Activated naive CD8-positive, alpha-beta T cell (primary cell): ENCODE measurements at regions not wholly inside any gene's neighbourhood (a gene's known extent, or its start where the extent isn't known, plus 50 kb on each side); places are given as distances from the start of the nearest gene placed in this dataset.
"Not testable (repeated sequence)": the region's sequence is repeated elsewhere in the genome, so short reads cannot be mapped to it uniquely, and the experiment has no call there.

Source experiments
- H3K27ac Mint-ChIP-seq: one replicate; pipeline ENCODE4 v1.8.0; 2021; ENCODE audit warnings: mixed read lengths
- H3K27me3 Mint-ChIP-seq: one replicate; pipeline ENCODE4 v1.8.0; 2021; ENCODE audit warnings: mixed read lengths
- H3K36me3 Mint-ChIP-seq: one replicate; pipeline ENCODE4 v1.8.0; 2021; ENCODE audit warnings: mixed read lengths
- H3K4me1 Mint-ChIP-seq: one replicate; pipeline ENCODE4 v1.8.0; 2021; ENCODE audit warnings: low read depth, mixed read lengths
- H3K4me3 Mint-ChIP-seq: one replicate; pipeline ENCODE4 v1.8.0; 2021; ENCODE audit warnings: mild to moderate bottlenecking, mixed read lengths
- H3K9me3 Mint-ChIP-seq: one replicate; pipeline ENCODE4 v1.8.0; 2021; ENCODE audit warnings: low read depth, mixed read lengths

DNA sequence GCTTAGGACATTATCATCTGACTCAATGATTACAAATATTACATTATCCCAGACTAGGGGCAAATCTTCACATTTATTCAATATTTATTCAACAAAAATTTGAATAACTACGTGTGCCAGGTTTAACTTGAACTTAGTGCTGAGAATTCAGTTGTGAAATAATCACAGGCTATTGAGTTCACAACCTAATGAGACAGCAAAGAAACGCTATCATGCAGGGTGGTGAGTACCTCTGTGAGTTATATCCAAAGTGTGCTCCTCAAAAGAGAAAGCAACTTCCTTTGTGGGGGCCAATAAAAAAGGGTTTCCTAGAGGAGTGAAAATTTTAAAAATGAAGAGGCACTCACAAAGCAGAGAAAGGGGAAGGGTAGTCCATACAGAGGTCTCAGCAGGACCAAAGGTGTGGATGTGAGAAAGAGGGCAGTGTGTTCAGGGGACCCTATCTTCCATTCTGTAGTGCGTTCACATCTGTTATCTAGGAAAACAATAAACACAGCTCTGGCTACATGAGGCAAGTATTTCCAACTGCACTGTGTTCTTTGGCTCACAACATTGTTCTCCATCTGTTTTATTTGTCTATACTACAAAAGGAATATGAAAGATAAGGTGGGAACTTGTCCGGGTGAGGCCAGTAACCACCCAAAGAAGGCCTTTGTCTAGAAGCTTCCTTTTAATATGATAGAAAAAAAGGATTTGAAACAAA is 155.4 kb upstream of the MARCKS start:
- no peak overlapping the region for H3K27ac Mint-ChIP-seq
- no peak overlapping the region for H3K4me3 Mint-ChIP-seq
- no peaks in the 10 kb centered on the region for H3K4me1 Mint-ChIP-seq
- no peaks in the 10 kb centered on the region for H3K36me3 Mint-ChIP-seq
- H3K27me3 Mint-ChIP-seq, result no peaks in the 10 kb centered on the region
- no peaks in the 10 kb centered on the region for H3K9me3 Mint-ChIP-seq

DNA sequence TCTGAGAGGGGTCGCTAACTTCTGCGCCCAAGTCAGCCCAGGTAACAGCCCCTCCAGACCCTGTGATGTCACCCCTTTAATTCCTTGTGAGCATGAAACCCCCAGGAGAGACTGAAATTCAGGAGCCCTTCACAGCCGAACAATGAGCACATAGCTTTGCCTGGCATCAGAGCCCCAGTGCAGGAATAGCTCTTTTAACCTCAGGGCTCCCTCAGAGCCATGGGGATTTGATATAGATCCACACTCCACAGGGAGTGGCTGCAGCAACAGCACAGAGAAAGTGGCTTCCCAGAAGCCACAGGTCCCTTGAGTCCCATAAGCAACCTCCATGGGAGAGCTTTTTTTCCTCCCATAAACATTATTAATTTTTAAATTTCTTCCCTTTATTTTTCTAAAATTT is 150.0 kb upstream of the MARCKS start:
- Mint-ChIP-seq H3K4me3 (no peak overlapping the region), H3K27ac (no peak overlapping the region), H3K36me3 (no peaks in the 10 kb centered on the region), H3K9me3 (no peaks in the 10 kb centered on the region), H3K27me3 (peaks cover 1% of the 10 kb centered on the region), H3K4me1 (no peaks in the 10 kb centered on the region)

DNA sequence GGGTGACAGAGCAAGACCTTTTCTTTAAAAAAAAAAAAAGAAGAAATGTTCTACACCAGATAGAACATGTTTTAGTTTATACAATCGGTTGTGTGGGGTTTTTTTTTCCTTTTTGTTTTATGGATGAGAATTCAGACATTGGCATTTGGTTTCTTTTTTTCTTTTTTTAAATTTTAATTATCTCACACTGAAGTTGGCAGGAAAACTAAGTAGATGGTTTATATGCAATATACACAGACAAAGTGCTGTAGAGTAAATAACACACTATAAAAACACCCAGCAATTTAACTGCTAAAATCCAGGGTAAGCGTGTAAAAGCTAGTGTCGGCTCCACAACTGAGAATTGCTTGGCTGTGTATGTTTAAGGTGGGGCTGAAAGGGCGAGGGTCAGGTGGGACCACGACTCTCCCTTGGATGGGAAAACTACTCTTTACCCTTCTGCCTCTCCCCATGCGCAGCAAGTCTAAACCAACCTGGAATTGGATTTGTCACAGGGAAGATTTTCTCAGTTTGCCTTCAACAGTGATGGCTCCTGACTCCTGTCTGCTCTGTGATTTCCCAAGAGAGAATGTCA is 147.1 kb upstream of the MARCKS start:
- H3K27ac Mint-ChIP-seq, result no peak overlapping the region
- H3K27me3 Mint-ChIP-seq, result peaks cover 1% of the 10 kb centered on the region
- H3K4me3 Mint-ChIP-seq, result no peak overlapping the region
- no peaks in the 10 kb centered on the region for H3K4me1 Mint-ChIP-seq
- no peaks in the 10 kb centered on the region for H3K36me3 Mint-ChIP-seq
- no peaks in the 10 kb centered on the region for H3K9me3 Mint-ChIP-seq

DNA sequence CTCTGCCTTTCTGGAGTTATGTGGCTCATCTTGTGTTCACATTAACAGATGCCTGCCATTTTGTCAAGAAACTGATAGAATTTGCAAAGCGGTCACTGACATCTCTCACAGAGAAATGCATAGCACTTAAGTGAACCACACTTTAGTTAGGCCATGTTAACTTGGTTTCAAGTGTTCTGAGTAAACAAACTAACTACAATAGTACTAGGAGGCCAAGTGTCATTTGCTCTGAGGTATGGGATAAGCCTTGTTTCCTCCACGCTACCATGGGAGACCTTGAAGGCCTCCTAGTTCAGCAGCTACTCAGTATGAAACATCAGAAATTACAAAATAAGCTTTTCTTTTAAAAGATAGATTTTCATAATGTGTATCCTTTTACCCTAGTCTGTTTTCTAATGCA is 143.5 kb upstream of the MARCKS start:
- Mint-ChIP-seq H3K36me3 (no peaks in the 10 kb centered on the region), H3K4me1 (no peaks in the 10 kb centered on the region), H3K27me3 (peaks cover 1% of the 10 kb centered on the region), H3K9me3 (no peaks in the 10 kb centered on the region), H3K4me3 (no peak overlapping the region), H3K27ac (no peak overlapping the region)

DNA sequence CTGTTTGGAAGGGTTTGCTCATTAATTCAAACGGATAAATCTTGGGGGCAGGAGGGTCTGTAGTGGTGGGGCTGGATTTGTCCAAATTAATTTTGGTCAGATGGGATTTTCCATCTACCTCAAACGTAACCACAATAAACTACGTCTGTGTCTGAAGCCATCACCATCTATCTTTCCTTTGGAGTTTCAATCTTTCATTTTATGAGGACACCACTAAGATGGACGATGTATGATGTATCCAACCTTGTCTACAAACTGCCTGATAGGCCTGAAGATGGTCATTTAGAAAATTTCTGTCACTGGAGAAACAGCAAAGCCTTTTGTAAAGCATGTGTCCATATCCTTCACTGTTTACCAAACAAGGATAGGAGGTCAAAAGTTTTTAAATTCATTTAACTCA is 138.6 kb upstream of the MARCKS start:
- H3K4me3 Mint-ChIP-seq, result no peak overlapping the region
- H3K9me3 Mint-ChIP-seq, result no peaks in the 10 kb centered on the region
- H3K27ac Mint-ChIP-seq, result no peak overlapping the region
- no peaks in the 10 kb centered on the region for H3K36me3 Mint-ChIP-seq
- peaks cover 6% of the 10 kb centered on the region for H3K27me3 Mint-ChIP-seq
- no peaks in the 10 kb centered on the region for H3K4me1 Mint-ChIP-seq

DNA sequence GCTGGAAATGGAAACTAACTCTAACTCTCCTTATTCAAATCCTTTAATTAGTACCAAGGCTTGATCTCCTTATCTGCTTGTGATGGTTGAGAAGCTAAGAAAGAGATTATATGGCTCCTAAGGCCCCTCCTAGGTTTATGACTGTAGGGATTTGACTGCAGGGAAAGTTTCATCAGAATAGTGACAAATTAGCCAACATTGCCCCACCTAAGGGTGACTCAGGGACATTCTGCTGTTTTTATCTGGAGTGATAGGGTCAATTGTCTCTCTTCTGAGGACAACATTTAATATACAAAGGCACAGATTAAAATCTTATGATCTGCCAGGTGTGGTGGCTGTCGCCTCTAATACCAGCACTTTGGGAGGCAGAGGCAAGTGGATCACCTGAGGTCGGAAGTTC is 138.1 kb upstream of the MARCKS start:
- no peaks in the 10 kb centered on the region for H3K36me3 Mint-ChIP-seq
- peaks cover 6% of the 10 kb centered on the region for H3K27me3 Mint-ChIP-seq
- no peak overlapping the region for H3K4me3 Mint-ChIP-seq
- H3K4me1 Mint-ChIP-seq, result no peaks in the 10 kb centered on the region
- no peak overlapping the region for H3K27ac Mint-ChIP-seq
- no peaks in the 10 kb centered on the region for H3K9me3 Mint-ChIP-seq

DNA sequence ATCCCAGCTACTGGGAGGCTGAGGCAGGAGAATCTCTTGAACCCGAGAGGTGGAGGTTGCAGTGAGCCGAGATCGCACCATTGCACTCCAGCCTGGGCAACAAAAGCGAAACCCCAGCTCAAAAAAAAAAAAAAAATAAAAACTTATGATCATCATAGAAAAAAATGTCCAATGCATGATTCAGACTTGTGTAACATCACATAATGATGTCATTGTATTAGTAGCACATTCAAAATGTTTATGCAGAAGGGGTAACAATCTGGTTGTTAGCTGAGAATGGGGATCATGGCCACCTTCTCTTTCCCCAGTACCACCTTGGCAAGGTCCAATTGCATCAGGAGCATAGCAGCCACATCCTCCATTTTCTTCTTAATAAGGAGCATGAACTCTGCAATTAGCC is 137.6 kb upstream of the MARCKS start:
- no peak overlapping the region for H3K27ac Mint-ChIP-seq
- no peaks in the 10 kb centered on the region for H3K9me3 Mint-ChIP-seq
- peaks cover 6% of the 10 kb centered on the region for H3K27me3 Mint-ChIP-seq
- H3K36me3 Mint-ChIP-seq, result no peaks in the 10 kb centered on the region
- H3K4me3 Mint-ChIP-seq, result no peak overlapping the region
- no peaks in the 10 kb centered on the region for H3K4me1 Mint-ChIP-seq

DNA sequence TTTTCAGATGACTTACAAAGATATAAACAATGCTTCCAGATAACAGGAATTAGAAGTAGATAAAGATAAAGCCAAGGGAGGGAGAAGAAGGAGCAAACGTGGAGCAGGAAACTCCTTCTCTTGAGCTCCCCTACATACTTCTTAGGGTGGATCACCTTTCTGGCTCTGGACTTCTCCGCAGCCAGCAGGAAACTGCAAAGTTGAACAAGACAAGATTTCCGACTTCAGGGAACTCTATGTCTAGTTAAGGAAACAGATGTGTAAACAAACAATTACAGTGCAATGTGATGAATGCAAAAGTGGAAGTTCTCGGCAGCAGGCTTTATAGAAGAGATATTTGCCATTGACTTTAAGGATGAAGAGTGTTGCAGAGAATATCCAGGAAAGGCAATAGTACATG is 134.0 kb upstream of the MARCKS start:
- Mint-ChIP-seq H3K36me3 (no peaks in the 10 kb centered on the region), H3K27me3 (peaks cover 8% of the 10 kb centered on the region), H3K27ac (no peak overlapping the region), H3K4me3 (no peak overlapping the region), H3K4me1 (no peaks in the 10 kb centered on the region), H3K9me3 (no peaks in the 10 kb centered on the region)

DNA sequence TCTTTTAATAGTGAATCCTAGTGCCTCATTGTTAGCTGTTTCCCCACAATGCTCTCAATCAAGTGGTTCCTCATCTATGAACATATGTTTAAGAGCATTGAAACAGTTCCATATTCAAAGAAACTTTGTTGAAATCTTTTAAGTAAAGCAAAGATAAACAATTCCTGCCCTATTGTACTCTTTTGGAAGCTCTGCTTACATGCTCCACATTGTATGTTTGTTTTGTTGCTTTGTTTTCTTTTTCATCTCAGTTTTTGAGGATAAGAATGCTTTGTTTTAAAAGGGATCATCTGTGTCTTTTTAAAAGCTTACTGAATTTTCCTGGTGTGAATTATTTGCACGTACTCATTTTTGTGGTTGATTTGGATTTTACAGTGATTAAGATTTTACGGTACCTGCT is 132.2 kb upstream of the MARCKS start:
- H3K4me1 Mint-ChIP-seq, H3K27me3 Mint-ChIP-seq, H3K36me3 Mint-ChIP-seq, H3K9me3 Mint-ChIP-seq, H3K27ac Mint-ChIP-seq, H3K4me3 Mint-ChIP-seq: not testable (repeated sequence)

DNA sequence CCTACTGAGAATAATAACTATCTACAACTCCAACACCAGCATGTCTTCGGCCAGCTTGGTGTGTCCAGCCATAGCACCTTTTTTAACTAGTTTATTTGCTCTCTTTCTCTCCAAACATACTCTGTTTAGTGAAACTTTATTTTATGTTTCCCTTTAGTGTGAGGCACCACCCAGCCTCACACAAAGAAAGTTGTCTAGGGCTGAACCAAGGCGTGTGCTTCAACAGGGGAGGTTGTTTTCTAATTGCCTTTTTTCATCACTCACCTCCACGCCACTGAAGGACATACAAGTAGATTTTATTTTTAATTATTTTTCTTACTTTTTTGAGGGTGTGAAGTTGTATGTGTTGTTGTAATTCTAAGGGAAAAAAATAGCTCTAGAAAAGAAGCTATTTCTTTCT is 125.6 kb upstream of the MARCKS start:
- Mint-ChIP-seq H3K27me3 (peaks cover 3% of the 10 kb centered on the region), H3K4me1 (no peaks in the 10 kb centered on the region), H3K27ac (no peak overlapping the region), H3K9me3 (no peaks in the 10 kb centered on the region), H3K36me3 (no peaks in the 10 kb centered on the region), H3K4me3 (no peak overlapping the region)

DNA sequence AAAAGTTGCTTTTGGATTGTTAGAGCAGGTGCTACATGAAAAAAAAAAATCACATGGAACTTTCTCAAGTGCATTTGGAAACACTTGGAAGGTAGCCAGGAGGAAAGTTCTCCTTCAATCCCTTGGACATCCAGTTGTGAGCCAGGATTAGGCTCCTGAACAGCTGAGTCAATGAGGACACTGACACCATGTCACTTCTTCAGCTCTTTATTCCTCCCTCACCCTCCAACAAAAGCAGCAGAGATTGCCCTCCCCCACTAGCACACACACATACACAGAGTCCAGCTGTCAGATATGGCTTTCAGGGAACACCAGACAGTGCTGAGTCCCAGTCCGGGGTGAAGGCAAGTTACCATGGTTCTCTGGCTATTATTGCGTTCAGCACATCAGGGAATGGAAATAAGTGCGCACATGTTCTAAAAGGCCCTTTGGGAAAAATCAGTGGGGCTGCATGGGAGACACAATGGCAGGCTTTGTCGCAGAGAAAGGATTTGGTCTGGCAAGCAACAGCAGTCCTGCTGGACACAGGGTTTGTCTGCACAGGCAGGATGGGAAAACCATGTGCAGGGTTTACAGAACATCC is 124.7 kb upstream of the MARCKS start:
- Mint-ChIP-seq H3K4me1 (no peaks in the 10 kb centered on the region), H3K9me3 (no peaks in the 10 kb centered on the region), H3K36me3 (no peaks in the 10 kb centered on the region), H3K27me3 (peaks cover 3% of the 10 kb centered on the region), H3K4me3 (no peak overlapping the region), H3K27ac (no peak overlapping the region)

DNA sequence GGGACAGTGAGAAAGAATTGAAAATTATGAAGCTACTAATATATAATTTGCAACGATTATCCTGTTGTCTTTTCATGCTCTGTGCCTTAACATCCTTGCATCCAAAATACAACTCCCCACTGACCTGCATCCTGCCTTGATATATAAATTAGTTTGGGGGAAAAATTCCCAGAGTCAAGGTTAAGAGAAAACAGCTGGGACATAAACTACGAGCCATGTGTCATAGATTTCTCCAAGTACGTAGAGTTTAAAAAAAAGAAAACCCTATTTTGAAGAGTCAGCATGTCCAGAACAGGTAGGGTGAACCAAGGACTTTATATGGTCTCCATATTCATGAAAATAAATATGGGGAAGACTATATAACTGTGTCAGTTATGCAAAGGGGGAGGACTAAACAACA is 123.8 kb upstream of the MARCKS start:
- Mint-ChIP-seq H3K4me3 (no peak overlapping the region), H3K27me3 (peaks cover 3% of the 10 kb centered on the region), H3K4me1 (no peaks in the 10 kb centered on the region), H3K9me3 (no peaks in the 10 kb centered on the region), H3K36me3 (no peaks in the 10 kb centered on the region), H3K27ac (no peak overlapping the region)

DNA sequence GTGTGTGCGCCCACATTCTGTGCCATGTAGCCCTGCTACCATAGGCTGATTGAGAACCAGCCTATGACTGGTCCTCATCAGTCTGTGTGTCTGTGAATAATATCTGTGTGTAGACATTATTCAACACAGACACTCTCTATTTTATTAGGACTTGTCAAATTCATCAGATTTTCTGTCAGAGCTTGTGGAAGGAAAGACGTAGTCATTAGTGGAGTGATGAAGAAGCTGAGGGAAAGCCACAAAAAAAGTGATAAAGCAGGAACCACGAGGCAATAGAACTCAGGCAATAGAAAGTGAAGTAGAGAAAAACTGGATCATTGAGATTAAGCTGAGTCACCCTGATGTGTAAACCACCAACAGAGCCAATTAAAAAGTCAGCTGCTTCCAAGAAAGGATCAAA is 122.2 kb upstream of the MARCKS start:
- no peaks in the 10 kb centered on the region for H3K4me1 Mint-ChIP-seq
- H3K36me3 Mint-ChIP-seq, result no peaks in the 10 kb centered on the region
- peaks cover 5% of the 10 kb centered on the region for H3K27me3 Mint-ChIP-seq
- no peak overlapping the region for H3K27ac Mint-ChIP-seq
- no peaks in the 10 kb centered on the region for H3K9me3 Mint-ChIP-seq
- H3K4me3 Mint-ChIP-seq, result no peak overlapping the region

DNA sequence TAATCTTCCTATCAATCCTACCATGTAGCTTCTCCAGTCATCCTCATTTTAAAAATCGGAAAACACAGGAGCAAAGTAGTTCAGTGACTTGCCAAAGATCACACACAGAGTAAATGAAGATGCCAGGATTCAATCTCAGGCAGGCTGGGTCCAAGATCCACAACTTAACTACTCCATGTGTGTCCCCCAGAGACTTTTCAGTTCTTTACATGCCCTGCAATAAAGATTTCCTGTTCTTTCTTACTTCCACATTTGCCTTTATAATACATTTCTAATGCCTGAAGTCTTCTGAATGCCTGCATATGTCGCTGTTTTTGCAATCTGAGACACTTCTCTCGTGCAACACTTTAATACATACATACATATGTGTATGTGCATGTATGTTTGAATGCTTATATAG is 121.7 kb upstream of the MARCKS start:
- Mint-ChIP-seq H3K36me3 (no peaks in the 10 kb centered on the region), H3K4me1 (no peaks in the 10 kb centered on the region), H3K4me3 (no peak overlapping the region), H3K27ac (no peak overlapping the region), H3K9me3 (no peaks in the 10 kb centered on the region), H3K27me3 (peaks cover 5% of the 10 kb centered on the region)

DNA sequence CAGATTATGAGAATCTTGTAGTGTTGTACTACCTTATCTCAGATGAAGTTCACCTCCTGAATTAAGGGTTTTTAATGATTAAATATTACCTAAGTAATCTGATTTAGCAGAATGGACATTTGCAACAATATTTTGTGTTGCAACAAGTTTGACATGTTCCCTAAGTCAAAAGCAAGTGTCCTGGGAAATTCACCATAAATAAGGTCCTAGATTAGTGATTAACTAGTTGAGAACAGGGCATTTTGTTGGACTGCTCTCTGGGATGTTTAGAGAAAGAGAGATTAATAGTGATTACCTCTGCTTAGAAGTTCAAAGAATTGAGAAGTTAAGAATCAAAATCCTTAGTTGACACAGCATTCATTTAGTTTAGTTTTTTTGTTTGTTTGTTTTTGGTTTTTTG is 120.2 kb upstream of the MARCKS start:
- H3K4me1 Mint-ChIP-seq, result no peaks in the 10 kb centered on the region
- peaks cover 8% of the 10 kb centered on the region for H3K27me3 Mint-ChIP-seq
- no peak overlapping the region for H3K27ac Mint-ChIP-seq
- no peaks in the 10 kb centered on the region for H3K9me3 Mint-ChIP-seq
- H3K4me3 Mint-ChIP-seq, result no peak overlapping the region
- no peaks in the 10 kb centered on the region for H3K36me3 Mint-ChIP-seq
